ENCODE measurements at regions not wholly inside any gene's neighbourhood (a gene's known extent, or its start where the extent isn't known, plus 50 kb on each side); places are given as distances from the start of the nearest gene placed in this dataset.

DNA sequence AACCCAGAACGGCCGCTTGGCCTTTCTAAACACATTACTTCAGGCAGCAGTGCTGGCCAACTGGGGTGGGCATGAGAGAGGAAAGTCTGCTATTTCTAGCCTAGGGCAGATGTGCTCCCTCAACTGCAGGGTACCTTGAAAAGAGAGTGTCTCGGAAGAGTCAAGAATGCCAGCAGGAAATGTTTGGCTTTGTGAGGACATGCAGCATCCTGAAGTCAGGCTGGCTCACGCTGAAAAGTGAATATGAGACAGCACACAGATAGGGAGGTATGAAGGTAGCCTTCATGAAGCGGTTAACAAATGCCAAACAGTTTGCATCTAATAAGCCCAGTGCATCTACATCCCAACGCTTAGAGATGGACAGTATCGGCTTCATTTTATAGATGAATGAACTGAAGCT is 65.0 kb upstream of the NCKAP5 start:
- no peak overlapping the region for H2AFZ ChIP-seq (ENCODE audit: low read depth, low read length, poor library complexity, severe bottlenecking)
- H3K4me3 ChIP-seq (replicated peaks in 1 of 2; ENCODE audit: low read depth in 1 of 2, low read length in 2 of 2): no peak overlapping the region
- H3K9me3 ChIP-seq (ENCODE audit: control insufficient read depth in 1 of 2, insufficient read depth in 1 of 2, low read depth in 1 of 2, low read length in 2 of 2): no peaks in the 10 kb centered on the region
- H3K79me2 ChIP-seq (ENCODE audit: insufficient read depth, low read length): no peaks in the 10 kb centered on the region
- H3K4me1 ChIP-seq (ENCODE audit: control insufficient read depth in 1 of 2, insufficient read depth in 2 of 2, low read length in 2 of 2): no peaks in the 10 kb centered on the region
- H3K9ac ChIP-seq (ENCODE audit: low read length): no peak overlapping the region
- H4K20me1 ChIP-seq (ENCODE audit: insufficient read depth): no peaks in the 10 kb centered on the region
- no peaks in the 10 kb centered on the region for H3K36me3 ChIP-seq (ENCODE audit: control insufficient read depth in 1 of 2, insufficient read depth in 2 of 2, low read length in 2 of 2)
- CTCF ChIA-PET: no interaction called here
- no peaks in the 10 kb centered on the region for H3K9me2 ChIP-seq (ENCODE audit: insufficient read depth)
- no peaks in the 10 kb centered on the region for H3K27me3 ChIP-seq (ENCODE audit: insufficient read depth, low read length)
- H3K4me2 ChIP-seq (ENCODE audit: low read length): no peak overlapping the region
- intact Hi-C loops (cut with micrococcal nuclease): no loop called here
- no peak overlapping the region for H3K27ac ChIP-seq (ENCODE audit: low read depth, low read length)
- no peak for DNase-seq (ENCODE audit: low read depth, low spot score)
- TF ChIP-seq ZFX (IDR thresholded peaks at IDR 0.05) (no peak), RAD21 (IDR thresholded peaks at IDR 0.05; ENCODE audit: low read depth) (no peak), SP1 (IDR thresholded peaks at IDR 0.05; ENCODE audit: low read depth) (no peak)
- TF ChIP-seq, protein P1, sequence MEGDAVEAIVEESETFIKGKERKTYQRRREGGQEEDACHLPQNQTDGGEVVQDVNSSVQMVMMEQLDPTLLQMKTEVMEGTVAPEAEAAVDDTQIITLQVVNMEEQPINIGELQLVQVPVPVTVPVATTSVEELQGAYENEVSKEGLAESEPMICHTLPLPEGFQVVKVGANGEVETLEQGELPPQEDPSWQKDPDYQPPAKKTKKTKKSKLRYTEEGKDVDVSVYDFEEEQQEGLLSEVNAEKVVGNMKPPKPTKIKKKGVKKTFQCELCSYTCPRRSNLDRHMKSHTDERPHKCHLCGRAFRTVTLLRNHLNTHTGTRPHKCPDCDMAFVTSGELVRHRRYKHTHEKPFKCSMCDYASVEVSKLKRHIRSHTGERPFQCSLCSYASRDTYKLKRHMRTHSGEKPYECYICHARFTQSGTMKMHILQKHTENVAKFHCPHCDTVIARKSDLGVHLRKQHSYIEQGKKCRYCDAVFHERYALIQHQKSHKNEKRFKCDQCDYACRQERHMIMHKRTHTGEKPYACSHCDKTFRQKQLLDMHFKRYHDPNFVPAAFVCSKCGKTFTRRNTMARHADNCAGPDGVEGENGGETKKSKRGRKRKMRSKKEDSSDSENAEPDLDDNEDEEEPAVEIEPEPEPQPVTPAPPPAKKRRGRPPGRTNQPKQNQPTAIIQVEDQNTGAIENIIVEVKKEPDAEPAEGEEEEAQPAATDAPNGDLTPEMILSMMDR (IDR thresholded peaks at IDR 0.05 in 2 of 3, conservative IDR thresholded peaks at IDR 0.05 in 1 of 3; ENCODE audit: borderline replicate concordance in 1 of 3, insufficient read depth in 1 of 3, low read depth in 2 of 3, low read length in 2 of 3): no peak
- RAD21 ChIA-PET (ENCODE audit: low non-redundant PET in 1 of 2, low total read pairs in 2 of 2, uncharacterized antibody in 2 of 2, unreplicated experiment in 2 of 2): no interaction called here
- BruUV-seq (replicated peaks): no TSS peak
- POLR2A ChIA-PET: no interaction called here
- ATAC-seq: no peak

DNA sequence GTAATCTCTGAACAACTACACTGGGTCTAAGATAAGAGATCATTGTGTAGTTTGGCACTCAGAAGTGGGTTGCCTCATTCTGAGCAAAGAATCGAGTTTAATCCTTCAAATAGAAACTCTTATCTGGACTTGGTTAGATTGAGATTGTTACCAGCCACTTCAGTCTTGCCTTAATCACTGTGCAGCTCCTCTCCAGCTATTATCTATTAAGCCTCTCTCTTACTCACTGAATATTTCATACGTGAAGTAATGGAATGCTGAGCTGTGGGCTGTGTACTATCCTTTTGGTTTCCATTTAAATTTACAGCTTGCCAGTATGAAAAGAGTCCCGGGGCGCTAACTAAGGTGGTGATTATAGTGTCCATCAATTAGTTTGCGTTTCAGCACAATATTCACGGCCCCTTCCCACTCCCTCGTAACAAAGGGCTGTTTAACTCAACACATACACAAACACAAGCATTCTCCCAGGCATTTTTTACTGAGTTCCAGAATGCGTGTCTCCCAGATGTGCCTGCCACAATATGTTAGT is 65.7 kb upstream of the NCKAP5 start:
- H3K36me3 ChIP-seq (ENCODE audit: control insufficient read depth in 1 of 2, insufficient read depth in 2 of 2, low read length in 2 of 2): no peaks in the 10 kb centered on the region
- no peak overlapping the region for H3K27ac ChIP-seq (ENCODE audit: low read depth, low read length)
- ChIA-PET RAD21 (ENCODE audit: low non-redundant PET in 1 of 2, low total read pairs in 2 of 2, uncharacterized antibody in 2 of 2, unreplicated experiment in 2 of 2) (no interaction called here), POLR2A (no interaction called here), CTCF (no interaction called here)
- H3K9me2 ChIP-seq (ENCODE audit: insufficient read depth): no peaks in the 10 kb centered on the region
- no peak overlapping the region for H3K4me2 ChIP-seq (ENCODE audit: low read length)
- BruUV-seq (replicated peaks): no TSS peak
- no peaks in the 10 kb centered on the region for H3K9me3 ChIP-seq (ENCODE audit: control insufficient read depth in 1 of 2, insufficient read depth in 1 of 2, low read depth in 1 of 2, low read length in 2 of 2)
- H3K27me3 ChIP-seq (ENCODE audit: insufficient read depth, low read length): no peaks in the 10 kb centered on the region
- no peaks in the 10 kb centered on the region for H4K20me1 ChIP-seq (ENCODE audit: insufficient read depth)
- no peak overlapping the region for H3K4me3 ChIP-seq (replicated peaks in 1 of 2; ENCODE audit: low read depth in 1 of 2, low read length in 2 of 2)
- no peak for ATAC-seq
- H3K4me1 ChIP-seq (ENCODE audit: control insufficient read depth in 1 of 2, insufficient read depth in 2 of 2, low read length in 2 of 2): no peaks in the 10 kb centered on the region
- DNase-seq (ENCODE audit: low read depth, low spot score): no peak
- intact Hi-C loops (cut with micrococcal nuclease): no loop called here
- H2AFZ ChIP-seq (ENCODE audit: low read depth, low read length, poor library complexity, severe bottlenecking): no peak overlapping the region
- H3K9ac ChIP-seq (ENCODE audit: low read length): no peak overlapping the region
- TF ChIP-seq FOSL1 (IDR thresholded peaks at IDR 0.05; ENCODE audit: low read depth) (no peak), EZH2phosphoT487 (IDR thresholded peaks at IDR 0.05; ENCODE audit: borderline replicate concordance) (no peak), EZH2 (IDR thresholded peaks at IDR 0.05) (no peak), ZFX (IDR thresholded peaks at IDR 0.05) (no peak), SRF (IDR thresholded peaks at IDR 0.05; ENCODE audit: low read depth) (no peak), CEBPB (IDR thresholded peaks at IDR 0.05; ENCODE audit: low read depth) (no peak)
- TF ChIP-seq, protein P2, sequence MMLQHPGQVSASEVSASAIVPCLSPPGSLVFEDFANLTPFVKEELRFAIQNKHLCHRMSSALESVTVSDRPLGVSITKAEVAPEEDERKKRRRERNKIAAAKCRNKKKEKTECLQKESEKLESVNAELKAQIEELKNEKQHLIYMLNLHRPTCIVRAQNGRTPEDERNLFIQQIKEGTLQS (IDR thresholded peaks at IDR 0.05): no peak
- no peaks in the 10 kb centered on the region for H3K79me2 ChIP-seq (ENCODE audit: insufficient read depth, low read length)
